ENCODE measurements at regions not wholly inside any gene's neighbourhood (a gene's known extent, or its start where the extent isn't known, plus 50 kb on each side); places are given as distances from the start of the nearest gene placed in this dataset.

DNA sequence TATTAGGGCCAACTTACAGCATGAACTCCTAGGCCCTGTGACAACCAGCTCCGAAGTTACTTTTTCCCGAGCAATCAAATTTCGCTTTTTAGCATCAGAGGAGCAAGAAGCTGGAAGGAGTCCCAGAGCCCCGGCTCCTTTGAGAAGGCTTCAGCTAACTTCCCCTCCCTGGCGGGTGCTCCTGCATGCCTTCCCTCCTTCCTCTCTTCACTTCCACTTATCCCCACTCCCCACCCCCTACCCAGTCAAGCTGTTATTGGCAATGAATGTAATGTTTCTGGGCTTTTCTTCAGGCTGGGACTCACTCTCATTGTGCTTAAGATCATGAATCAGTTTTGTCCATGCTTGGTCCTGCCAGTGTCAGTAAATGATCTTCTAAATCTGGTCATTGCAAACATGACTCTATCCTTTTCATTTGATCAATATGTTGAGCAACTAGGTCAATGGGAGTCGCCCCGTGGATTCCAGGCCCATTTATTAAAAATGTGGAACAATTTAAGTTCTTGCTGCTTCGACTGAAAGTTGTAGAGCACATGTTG lies 94.5 kb upstream of the TSPAN2 start:
- Histone ChIP-seq H2BK5ac (ENCODE audit: low read depth, low read length) (no peak overlapping the region), H3K14ac (ENCODE audit: insufficient read length) (no peak overlapping the region), H3K23me2 (ENCODE audit: low read depth, low read length) (no peaks in the 10 kb centered on the region), H3K4ac (replicated peaks; ENCODE audit: insufficient read length, low read depth, low read length) (no peak overlapping the region), H3K23ac (ENCODE audit: insufficient read length) (no peak overlapping the region), H2AK5ac (ENCODE audit: low read depth, low read length) (no peak overlapping the region), H2BK15ac (ENCODE audit: low read length) (no peak overlapping the region), H4K91ac (replicated peaks; ENCODE audit: insufficient read length, low read length) (no peak overlapping the region), H4K5ac (ENCODE audit: insufficient read length, low read depth, low read length) (no peak overlapping the region), H3K18ac (ENCODE audit: extremely low read depth, low read length) (no peak overlapping the region), H2AFZ (ENCODE audit: low read length) (no peak overlapping the region), H3K9me3 (ENCODE audit: insufficient read depth in 2 of 2, low read depth in 1 of 2, low read length in 1 of 2) (no peaks in the 10 kb centered on the region), H3K4me1 (replicated peaks in 1 of 4; ENCODE audit: control insufficient read depth in 3 of 4, insufficient read depth in 4 of 4, low read length in 3 of 4) (no peaks in the 10 kb centered on the region), H3K27me3 (replicated peaks in 1 of 4; ENCODE audit: control insufficient read depth in 3 of 4, extremely low read depth in 1 of 4, insufficient read depth in 3 of 4, low read length in 3 of 4) (no peaks in the 10 kb centered on the region), H3K79me2 (ENCODE audit: control insufficient read depth in 1 of 2, insufficient read depth in 2 of 2, low read length in 2 of 2) (no peaks in the 10 kb centered on the region), H3K4me2 (ENCODE audit: insufficient read depth in 1 of 2, low read depth in 2 of 2, low read length in 2 of 2) (no peak overlapping the region), H3K4me3 (ENCODE audit: extremely low read depth in 1 of 4, insufficient read depth in 2 of 4, low read depth in 3 of 4, low read length in 4 of 4) (no peak overlapping the region), H4K20me1 (replicated peaks in 1 of 2; ENCODE audit: control insufficient read depth in 1 of 2, insufficient read depth in 2 of 2, low read length in 2 of 2) (no peaks in the 10 kb centered on the region), H2BK12ac (ENCODE audit: low read depth, low read length) (no peak overlapping the region), H2BK20ac (ENCODE audit: low read length) (no peak overlapping the region), H3K9ac (replicated peaks in 1 of 4; ENCODE audit: extremely low read depth in 1 of 4, low read depth in 3 of 4, low read length in 3 of 4) (no peak overlapping the region), H4K8ac (ENCODE audit: extremely low read depth, insufficient read depth, low read length) (no peak overlapping the region), H2BK120ac (replicated peaks; ENCODE audit: low read depth, low read length) (no peak overlapping the region), H3K27ac (ENCODE audit: low read depth, low read length) (no peak overlapping the region), H3K56ac (replicated peaks; ENCODE audit: insufficient read length, low read depth, low read length) (no peak overlapping the region), H3K79me1 (ENCODE audit: low read depth, low read length) (no peaks in the 10 kb centered on the region), H3K36me3 (ENCODE audit: control insufficient read depth in 2 of 4, insufficient read depth in 4 of 4, low read length in 3 of 4) (no peaks in the 10 kb centered on the region)
- FAIRE-seq: no peak
- POLR2A ChIA-PET (ENCODE audit: partially characterized antibody): no interaction called here
- no peak for DNase-seq (ENCODE audit: low read depth in 1 of 2, low spot score in 2 of 2)
- WGBS, 2 experiments (ENCODE audit: extremely low coverage in 1 of 2, insufficient coverage in 1 of 2, insufficient read length in 1 of 2, insufficient replicate concordance in 2 of 2, low coverage in 1 of 2, low lambda C conversion rate in 2 of 2, missing lambda C conversion rate in 1 of 2): 85% methylated on average over 8 of the region's 8 CpGs; no CpG with 5 or more reads in 1 of the 2 experiments
- CTCF ChIA-PET (ENCODE audit: partially characterized antibody): interaction anchor here (0.7 to 10.7 kb wide), 18 partner anchors 9 to 285 kb away, joined by 3 to 125 read pairs (median 5); no protein-coding TSS in a partner anchor
- TF ChIP-seq SP4 (IDR thresholded peaks at IDR 0.05; ENCODE audit: low read length) (no peak), JUN (IDR thresholded peaks at IDR 0.05; ENCODE audit: low read depth, low read length) (no peak), BACH1 (IDR thresholded peaks at IDR 0.05; ENCODE audit: low read length) (no peak), SIX5 (IDR thresholded peaks at IDR 0.05; ENCODE audit: low read depth, low read length) (no peak), RXRA (IDR thresholded peaks at IDR 0.05; ENCODE audit: insufficient read depth, low read depth, low read length) (no peak), MAX (IDR thresholded peaks at IDR 0.05) (no peak), CHD2 (IDR thresholded peaks at IDR 0.05; ENCODE audit: low read length) (no peak), HDAC2 (IDR thresholded peaks at IDR 0.05; ENCODE audit: borderline replicate concordance in 1 of 2, low read depth in 2 of 2, low read length in 2 of 2) (no peak), CEBPB (IDR thresholded peaks at IDR 0.05; ENCODE audit: low read depth, low read length) (no peak), HDAC6 (IDR thresholded peaks at IDR 0.05; ENCODE audit: low read depth, low read length) (no peak), EZH2 (IDR thresholded peaks at IDR 0.05; ENCODE audit: low read depth, low read length, severe bottlenecking) (no peak)
- TF ChIP-seq, protein P1, sequence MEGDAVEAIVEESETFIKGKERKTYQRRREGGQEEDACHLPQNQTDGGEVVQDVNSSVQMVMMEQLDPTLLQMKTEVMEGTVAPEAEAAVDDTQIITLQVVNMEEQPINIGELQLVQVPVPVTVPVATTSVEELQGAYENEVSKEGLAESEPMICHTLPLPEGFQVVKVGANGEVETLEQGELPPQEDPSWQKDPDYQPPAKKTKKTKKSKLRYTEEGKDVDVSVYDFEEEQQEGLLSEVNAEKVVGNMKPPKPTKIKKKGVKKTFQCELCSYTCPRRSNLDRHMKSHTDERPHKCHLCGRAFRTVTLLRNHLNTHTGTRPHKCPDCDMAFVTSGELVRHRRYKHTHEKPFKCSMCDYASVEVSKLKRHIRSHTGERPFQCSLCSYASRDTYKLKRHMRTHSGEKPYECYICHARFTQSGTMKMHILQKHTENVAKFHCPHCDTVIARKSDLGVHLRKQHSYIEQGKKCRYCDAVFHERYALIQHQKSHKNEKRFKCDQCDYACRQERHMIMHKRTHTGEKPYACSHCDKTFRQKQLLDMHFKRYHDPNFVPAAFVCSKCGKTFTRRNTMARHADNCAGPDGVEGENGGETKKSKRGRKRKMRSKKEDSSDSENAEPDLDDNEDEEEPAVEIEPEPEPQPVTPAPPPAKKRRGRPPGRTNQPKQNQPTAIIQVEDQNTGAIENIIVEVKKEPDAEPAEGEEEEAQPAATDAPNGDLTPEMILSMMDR (IDR thresholded peaks at IDR 0.05; ENCODE audit: control extremely low read depth in 1 of 3, insufficient read depth in 1 of 3, low read depth in 1 of 3, low read length in 3 of 3): no peak

Data from H1 (cell line).